Activated T-cell treated with anti-CD3 and anti-CD28 coated beads, Interleukin-2, amount 50 U/mL, for 4 hours (primary cell): ENCODE measurements at regions not wholly inside any gene's neighbourhood (a gene's known extent, or its start where the extent isn't known, plus 50 kb on each side); places are given as distances from the start of the nearest gene placed in this dataset.
"Not testable (repeated sequence)": the region's sequence is repeated elsewhere in the genome, so short reads cannot be mapped to it uniquely, and the experiment has no call there.

Experiments used
- ATAC-seq, 2 donors: fragments of 200-7000 bp; cut with Tn5 transposase; one replicate each; pipeline ENCODE4 v1.10.0; 2021
- DNase-seq: peaks from one replicate; pipeline ENCODE4 v3.0.0-alpha.2; 2020
- H3K27me3 Mint-ChIP-seq: one replicate; pipeline ENCODE4 v1.8.0; 2021; ENCODE audit warnings: low read depth, mixed read lengths
- H3K36me3 Mint-ChIP-seq: one replicate; pipeline ENCODE4 v1.8.0; 2022; ENCODE audit warnings: mixed read lengths; ENCODE audit not compliant: insufficient read depth
- H3K4me1 Mint-ChIP-seq: one replicate; pipeline ENCODE4 v1.8.0; 2021; ENCODE audit warnings: low read depth, mixed read lengths
- H3K4me3 Mint-ChIP-seq: one replicate; pipeline ENCODE4 v1.8.0; 2021; ENCODE audit warnings: mild to moderate bottlenecking, moderate library complexity, mixed read lengths
- H3K9me3 Mint-ChIP-seq: one replicate; pipeline ENCODE4 v1.8.0; 2021; ENCODE audit warnings: mixed read lengths

DNA sequence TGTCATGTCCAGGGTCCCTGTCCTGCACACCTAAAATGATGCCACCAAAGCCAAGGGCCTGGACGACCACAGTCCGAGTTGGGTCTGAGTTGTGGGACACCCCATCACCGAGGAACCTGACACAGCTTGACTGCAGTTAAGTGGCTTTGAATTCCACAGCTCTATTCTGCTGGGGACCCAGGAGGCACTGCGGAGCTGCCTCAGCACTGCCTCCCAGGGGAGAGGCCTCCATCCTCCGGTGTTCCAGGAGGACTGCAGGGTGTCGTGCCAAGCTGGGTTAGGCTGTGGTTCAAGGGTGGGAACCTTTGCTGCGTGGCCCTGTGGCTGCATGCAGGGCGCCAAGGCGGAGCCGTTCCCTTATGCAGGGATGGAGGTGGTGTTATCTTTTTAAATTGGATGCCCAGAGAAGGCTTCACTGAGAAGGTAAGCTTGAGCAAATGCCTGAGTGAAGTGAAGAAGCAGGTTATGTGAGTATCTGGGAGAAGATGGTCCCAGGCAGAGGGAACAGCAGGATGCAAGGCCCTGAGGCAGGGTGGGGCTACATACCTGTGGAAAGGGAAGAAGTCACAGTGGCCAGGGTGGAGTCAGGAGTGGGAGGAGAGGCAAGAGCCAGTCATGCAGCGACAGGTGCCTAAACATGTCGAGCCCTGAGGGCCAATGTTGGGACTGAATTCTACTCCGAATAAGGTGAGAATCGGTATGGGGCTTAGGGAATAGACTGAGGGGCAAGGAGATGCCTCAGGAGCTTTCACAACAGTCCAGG, 144.8 kb downstream of the TPRA1 start:
- H3K27me3 Mint-ChIP-seq = peaks cover 20% of the 10 kb centered on the region
- no peaks in the 10 kb centered on the region for H3K36me3 Mint-ChIP-seq
- H3K4me1 Mint-ChIP-seq = no peaks in the 10 kb centered on the region
- ATAC-seq (no peak), DNase-seq (no peak)
- no peak overlapping the region for H3K4me3 Mint-ChIP-seq
- no peaks in the 10 kb centered on the region for H3K9me3 Mint-ChIP-seq

DNA sequence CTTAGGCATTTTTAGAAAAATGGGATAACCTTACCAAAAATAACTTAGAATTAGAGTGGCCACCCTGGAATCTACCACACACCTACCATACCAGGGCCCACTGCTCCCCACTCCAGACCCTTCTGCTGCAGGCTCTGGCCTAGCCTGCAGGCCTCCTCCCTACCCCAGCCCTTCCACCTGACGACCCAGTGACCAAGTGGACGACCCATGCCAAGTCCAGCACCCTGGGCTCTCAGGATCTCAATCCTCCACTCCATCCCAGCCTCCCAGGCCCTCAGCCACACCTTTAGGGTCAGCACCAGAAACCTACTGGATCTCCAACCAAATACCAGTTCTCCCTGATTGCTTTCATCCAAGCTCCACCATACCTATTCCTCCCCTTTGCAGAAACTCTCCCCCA, 145.8 kb downstream of the TPRA1 start:
- no peak for DNase-seq
- Mint-ChIP-seq H3K27me3 (peaks cover 15% of the 10 kb centered on the region), H3K9me3 (no peaks in the 10 kb centered on the region), H3K4me1 (no peaks in the 10 kb centered on the region), H3K4me3 (no peak overlapping the region), H3K36me3 (no peaks in the 10 kb centered on the region)
- no peak for ATAC-seq

DNA sequence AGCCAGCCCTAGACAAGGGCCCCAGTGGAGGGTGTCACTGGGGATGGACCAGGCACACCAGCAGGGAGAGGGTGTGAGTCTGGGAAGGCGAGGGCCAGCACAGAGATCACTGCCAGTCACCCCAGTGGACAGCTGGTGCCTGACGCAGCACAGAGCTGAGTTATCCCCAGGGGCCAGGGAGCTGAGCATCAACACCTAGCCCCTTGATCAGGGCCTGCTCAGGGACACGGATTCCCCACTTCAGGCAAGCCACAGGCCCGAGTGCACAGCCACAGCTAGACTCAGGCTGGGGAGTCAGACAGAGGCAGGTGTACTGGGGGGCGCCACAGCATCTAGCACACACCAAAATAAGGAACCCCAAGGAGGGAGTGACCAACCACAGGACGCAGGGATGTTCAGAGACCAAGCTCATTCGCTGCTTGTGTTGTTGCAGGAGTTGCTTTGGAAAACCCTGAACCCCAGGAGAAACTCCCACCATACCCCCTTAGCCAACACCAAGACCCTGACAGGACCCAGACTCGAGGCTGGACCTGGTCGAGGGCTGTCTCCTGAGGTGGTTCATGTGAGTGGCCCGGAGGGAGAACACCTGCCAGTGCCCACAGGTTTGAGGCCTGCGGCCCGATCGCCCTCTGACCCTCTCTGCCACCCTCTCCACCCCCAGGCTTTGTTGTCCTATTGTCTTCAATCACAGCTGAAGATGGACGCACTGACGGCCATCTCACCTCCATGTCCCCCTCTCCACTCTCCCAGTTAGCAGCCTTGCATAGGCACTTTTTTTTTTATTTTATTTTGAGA, 146.8 kb downstream of the TPRA1 start:
- no peaks in the 10 kb centered on the region for H3K9me3 Mint-ChIP-seq

DNA sequence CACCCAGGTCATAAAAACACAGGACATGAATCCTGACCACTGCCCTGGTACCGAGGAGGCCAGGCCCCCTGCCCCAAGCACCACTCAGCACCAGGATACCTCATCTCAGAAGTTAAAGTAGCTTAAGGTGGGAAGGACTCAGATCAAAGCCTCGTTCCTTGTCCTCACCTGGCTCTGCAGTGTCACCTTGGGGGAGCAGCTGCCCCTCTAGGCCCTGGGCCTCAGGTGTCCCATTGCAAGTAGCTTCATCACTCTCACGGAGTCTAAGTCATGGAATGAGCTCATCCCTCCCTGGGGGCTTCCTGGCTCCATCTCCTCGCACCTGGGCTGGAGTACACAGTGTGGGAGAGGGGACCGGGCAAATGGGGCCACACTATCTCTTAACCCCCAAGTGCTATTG, 148.0 kb downstream of the TPRA1 start:
- H3K27me3 Mint-ChIP-seq = peaks cover 3% of the 10 kb centered on the region
- ATAC-seq (no peak), DNase-seq (no peak)
- no peak overlapping the region for H3K4me3 Mint-ChIP-seq
- H3K4me1 Mint-ChIP-seq = no peaks in the 10 kb centered on the region
- H3K9me3 Mint-ChIP-seq = no peaks in the 10 kb centered on the region
- H3K36me3 Mint-ChIP-seq = no peaks in the 10 kb centered on the region

More for the DNA sequence above, 146.8 kb downstream of the TPRA1 start:
- no peak for ATAC-seq
- no peak for DNase-seq
- H3K36me3 Mint-ChIP-seq = no peaks in the 10 kb centered on the region
- no peaks in the 10 kb centered on the region for H3K4me1 Mint-ChIP-seq
- no peak overlapping the region for H3K4me3 Mint-ChIP-seq
- H3K27me3 Mint-ChIP-seq = peaks cover 13% of the 10 kb centered on the region

DNA sequence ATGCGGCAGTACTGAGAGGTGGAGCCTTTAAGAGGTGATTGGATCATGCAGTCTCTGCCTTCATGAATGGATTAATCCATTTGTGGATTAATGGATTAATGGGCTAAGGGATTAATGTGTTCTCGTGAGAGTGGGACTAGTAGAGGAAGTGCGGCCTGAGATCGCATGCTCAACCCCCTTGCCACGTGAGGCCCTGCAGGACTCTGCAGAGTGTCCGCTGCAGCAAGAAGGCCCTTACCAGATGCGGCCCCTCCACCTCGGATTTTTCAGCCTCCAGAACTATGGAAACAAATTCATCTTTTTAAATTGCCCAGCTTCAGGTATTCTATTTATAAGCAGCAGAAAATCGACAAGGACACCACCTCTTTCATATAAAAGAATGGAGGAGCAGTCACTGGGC, 148.8 kb downstream of the TPRA1 start:
- H3K27me3 Mint-ChIP-seq = peaks cover 3% of the 10 kb centered on the region
- no peaks in the 10 kb centered on the region for H3K4me1 Mint-ChIP-seq
- H3K4me3 Mint-ChIP-seq = no peak overlapping the region
- DNase-seq (no peak), ATAC-seq (no peak)
- no peaks in the 10 kb centered on the region for H3K36me3 Mint-ChIP-seq
- H3K9me3 Mint-ChIP-seq = no peaks in the 10 kb centered on the region

DNA sequence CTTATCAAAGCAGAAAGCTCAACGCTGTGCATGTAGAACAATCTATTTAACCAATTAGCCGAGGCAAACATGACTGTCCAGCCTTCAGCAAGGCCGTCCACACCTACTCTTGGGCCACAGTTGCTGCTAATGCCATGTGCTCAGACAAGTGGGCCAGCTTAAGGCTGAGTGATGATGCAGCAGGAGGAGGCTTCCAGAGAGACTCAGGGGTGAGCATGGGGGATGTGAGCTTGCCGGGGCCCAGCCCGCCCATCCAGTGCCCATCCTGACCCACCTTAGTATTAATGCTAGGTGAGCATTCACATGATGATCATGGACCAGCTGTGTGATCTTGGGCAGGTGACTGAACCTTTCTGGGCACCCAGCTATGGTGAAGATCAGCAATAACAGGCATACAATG, 150.1 kb downstream of the TPRA1 start:
- Mint-ChIP-seq H3K27me3 (no peaks in the 10 kb centered on the region), H3K36me3 (no peaks in the 10 kb centered on the region), H3K9me3 (no peaks in the 10 kb centered on the region), H3K4me1 (no peaks in the 10 kb centered on the region), H3K4me3 (no peak overlapping the region)
- DNase-seq = no peak
- ATAC-seq = no peak

DNA sequence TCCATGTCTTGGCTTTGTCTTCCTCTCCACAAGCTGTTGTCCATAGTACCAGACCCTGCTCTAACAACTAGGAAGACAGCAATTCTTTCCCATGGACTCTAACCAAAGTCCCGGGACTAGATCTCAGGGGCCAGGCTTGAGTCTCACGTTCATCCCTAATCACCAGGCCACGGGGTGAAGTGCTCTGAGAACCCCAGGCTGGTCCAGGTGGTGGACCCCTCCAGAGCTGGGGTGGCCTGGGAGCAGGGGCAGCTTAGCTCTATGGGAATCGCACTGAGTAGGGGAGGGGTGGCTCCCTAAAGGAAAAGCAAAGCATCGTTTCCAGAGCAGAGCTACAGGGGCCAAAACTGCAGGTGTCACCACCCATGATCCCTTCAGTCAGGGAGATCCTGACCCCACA, 150.9 kb downstream of the TPRA1 start:
- H3K9me3 Mint-ChIP-seq = no peaks in the 10 kb centered on the region
- no peaks in the 10 kb centered on the region for H3K36me3 Mint-ChIP-seq
- no peaks in the 10 kb centered on the region for H3K27me3 Mint-ChIP-seq
- no peak overlapping the region for H3K4me3 Mint-ChIP-seq
- H3K4me1 Mint-ChIP-seq = no peaks in the 10 kb centered on the region
- DNase-seq (no peak), ATAC-seq (no peak)

DNA sequence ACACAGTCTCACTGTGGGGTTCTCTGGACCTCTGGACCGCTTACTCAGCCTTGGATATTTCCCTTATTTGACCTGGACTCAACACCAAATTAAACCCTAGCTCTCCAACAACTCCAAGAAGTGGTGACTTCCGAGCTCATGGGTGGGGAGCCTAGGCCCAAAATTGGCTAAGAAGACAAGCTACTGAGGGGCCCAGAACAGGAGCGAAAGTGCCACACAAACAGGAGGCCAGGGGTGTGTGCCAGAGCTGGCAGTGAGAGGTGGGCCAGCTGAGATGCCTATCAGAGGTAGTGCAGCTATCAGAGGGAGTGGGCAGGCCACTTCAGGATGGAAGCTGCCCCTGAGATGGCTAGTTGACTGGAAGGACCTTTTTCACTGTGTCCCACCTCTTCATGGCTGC, 151.1 kb upstream of the PRR20G start:
- no peaks in the 10 kb centered on the region for H3K27me3 Mint-ChIP-seq
- H3K9me3 Mint-ChIP-seq = no peaks in the 10 kb centered on the region
- ATAC-seq (no peak), DNase-seq (no peak)
- no peak overlapping the region for H3K4me3 Mint-ChIP-seq
- H3K36me3 Mint-ChIP-seq = no peaks in the 10 kb centered on the region
- H3K4me1 Mint-ChIP-seq = no peaks in the 10 kb centered on the region

DNA sequence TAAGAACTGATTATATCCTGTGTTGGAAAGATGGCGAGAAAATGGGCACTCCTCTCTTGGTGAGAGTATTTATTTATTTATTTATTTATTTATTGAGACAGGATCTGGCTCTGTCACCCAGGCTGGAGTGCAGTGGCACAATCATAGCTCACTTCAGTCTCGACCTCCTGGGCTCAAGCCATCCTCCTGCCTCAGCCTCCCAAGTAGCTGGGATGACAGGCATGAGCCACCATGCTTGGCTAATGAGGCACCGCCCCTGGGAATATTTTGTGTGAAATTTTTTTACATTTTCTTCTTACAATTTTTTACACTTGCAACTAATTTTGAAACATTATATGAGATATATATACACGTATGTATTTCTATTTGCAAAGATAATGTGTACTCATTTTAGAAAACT, 150.5 kb upstream of the PRR20G start:
- Mint-ChIP-seq H3K27me3 (no peaks in the 10 kb centered on the region), H3K4me3 (no peak overlapping the region), H3K36me3 (no peaks in the 10 kb centered on the region), H3K9me3 (no peaks in the 10 kb centered on the region), H3K4me1 (no peaks in the 10 kb centered on the region)
- ATAC-seq (no peak), DNase-seq (no peak)

DNA sequence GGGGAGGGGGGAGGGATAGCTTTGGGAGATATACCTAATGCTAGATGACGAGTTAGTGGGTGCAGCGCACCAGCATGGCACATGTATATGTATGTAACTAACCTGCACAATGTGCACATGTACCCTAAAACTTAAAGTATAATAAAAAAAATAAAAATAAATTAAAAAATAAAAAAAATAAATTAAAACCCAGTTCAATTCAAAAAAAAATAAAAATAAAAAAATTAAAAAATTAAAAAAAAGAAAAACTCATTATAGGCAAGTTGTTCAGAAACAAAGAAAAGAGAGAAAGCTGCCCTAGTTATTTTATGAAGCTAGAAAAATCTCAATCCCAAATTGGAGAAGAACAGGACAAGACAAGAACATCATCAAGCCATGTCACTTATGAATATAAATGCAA, 147.5 kb upstream of the PRR20G start:
- ATAC-seq, DNase-seq, H3K4me1 Mint-ChIP-seq, H3K9me3 Mint-ChIP-seq, H3K4me3 Mint-ChIP-seq, H3K36me3 Mint-ChIP-seq: not testable (repeated sequence)
- peaks cover 10% of the 10 kb centered on the region for H3K27me3 Mint-ChIP-seq

DNA sequence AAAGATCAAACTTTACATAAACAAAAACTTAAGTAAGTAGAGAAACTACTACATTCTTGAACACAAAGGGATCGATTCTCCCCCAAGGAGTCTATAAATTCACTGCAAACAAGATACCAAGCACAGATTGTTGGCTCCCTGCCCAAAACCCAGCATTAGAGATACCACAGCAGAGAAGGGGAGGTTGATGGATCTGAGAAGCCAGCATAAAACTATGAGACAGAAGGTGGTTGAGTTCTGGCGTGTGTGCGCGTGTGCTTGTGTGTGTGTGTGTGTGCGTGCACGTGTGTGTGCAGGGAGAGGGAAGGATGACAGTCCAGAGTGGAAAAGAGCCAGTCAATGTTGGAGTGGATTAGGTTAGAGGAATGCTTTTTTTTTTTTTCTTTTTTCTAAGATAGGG, 143.2 kb upstream of the PRR20G start:
- no peak for DNase-seq
- no peak for ATAC-seq
- peaks cover 27% of the 10 kb centered on the region for H3K27me3 Mint-ChIP-seq
- H3K4me1 Mint-ChIP-seq = no peaks in the 10 kb centered on the region
- H3K4me3 Mint-ChIP-seq = no peak overlapping the region
- H3K9me3 Mint-ChIP-seq = no peaks in the 10 kb centered on the region
- no peaks in the 10 kb centered on the region for H3K36me3 Mint-ChIP-seq

DNA sequence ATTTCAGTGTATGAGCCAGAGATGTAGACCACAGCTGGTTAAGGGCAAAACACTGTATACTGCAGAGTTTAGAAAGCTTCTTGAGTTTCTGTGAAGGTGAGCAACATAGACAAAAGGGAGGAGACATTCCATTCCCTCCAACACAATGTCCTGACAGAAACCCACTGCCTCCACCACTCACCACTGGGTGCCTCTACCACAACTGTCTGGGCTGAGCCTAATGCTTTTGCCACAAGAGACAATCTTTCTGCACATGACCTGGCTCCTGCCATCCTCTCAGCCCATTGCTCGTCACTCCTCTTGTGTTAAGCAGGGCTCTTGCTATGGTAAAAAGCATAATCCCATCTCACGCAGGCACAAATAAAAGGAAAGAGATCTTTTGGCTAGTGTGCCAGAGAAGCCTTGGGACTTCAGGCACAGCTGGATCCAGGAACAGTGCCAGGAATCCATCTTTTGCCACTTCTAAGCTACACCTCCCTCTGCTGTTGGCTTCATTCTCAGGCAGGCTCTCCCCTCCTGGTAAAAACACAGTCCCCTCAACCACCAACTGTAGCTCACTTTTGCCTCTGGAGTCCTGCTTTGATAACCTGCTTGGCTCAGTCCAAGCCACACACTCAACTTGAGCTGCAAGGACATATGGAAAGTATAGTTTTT, 140.6 kb upstream of the PRR20G start:
- Mint-ChIP-seq H3K4me1 (no peaks in the 10 kb centered on the region), H3K36me3 (no peaks in the 10 kb centered on the region), H3K9me3 (no peaks in the 10 kb centered on the region), H3K4me3 (no peak overlapping the region), H3K27me3 (peaks cover 37% of the 10 kb centered on the region)
- ATAC-seq (no peak), DNase-seq (no peak)

DNA sequence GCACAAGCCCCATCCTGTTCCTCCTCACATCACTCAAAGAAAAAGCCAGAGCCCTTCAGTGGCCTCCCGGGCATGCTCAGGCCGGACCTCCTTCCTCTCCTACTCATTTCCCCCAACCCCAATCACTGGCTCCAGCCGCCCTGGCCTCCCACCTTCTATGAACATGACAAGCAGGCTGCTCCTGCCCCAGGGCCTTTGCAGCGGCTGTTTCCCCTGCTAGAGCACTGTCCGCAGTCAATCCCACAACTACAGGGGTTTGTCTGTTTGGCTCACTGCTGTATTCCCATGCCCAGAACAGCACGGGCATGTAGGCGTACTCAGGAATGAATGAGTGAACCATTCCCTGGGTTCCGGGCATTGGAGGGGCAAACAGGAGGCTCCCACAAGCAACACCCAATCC, 139.8 kb upstream of the PRR20G start:
- Mint-ChIP-seq H3K4me3 (no peak overlapping the region), H3K9me3 (no peaks in the 10 kb centered on the region), H3K4me1 (no peaks in the 10 kb centered on the region), H3K36me3 (no peaks in the 10 kb centered on the region), H3K27me3 (peaks cover 37% of the 10 kb centered on the region)
- ATAC-seq = no peak
- no peak for DNase-seq

DNA sequence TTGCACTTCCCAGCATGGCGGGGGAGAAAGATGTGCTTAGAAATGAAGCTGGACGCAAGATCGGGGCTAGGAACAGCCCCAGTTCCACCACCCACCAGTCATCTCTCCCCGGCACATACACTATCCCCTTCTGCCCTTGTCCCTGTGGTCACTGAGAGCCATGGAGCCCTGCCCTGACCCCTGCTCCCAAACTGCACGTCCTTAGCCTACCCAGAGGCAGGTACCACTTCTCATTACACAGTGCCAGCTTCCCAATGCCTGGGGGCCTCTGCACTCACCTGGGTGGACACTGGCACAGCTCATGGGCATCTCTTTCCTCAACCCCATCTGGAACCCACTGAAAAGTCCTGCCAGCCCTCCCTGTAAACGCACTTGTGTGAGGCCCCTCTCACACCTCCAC, 139.3 kb upstream of the PRR20G start:
- no peaks in the 10 kb centered on the region for H3K4me1 Mint-ChIP-seq
- H3K9me3 Mint-ChIP-seq = no peaks in the 10 kb centered on the region
- ATAC-seq = no peak
- no peak overlapping the region for H3K4me3 Mint-ChIP-seq
- DNase-seq = no peak
- peaks cover 37% of the 10 kb centered on the region for H3K27me3 Mint-ChIP-seq
- no peaks in the 10 kb centered on the region for H3K36me3 Mint-ChIP-seq
